ENCODE measurements at regions not wholly inside any gene's neighbourhood (a gene's known extent, or its start where the extent isn't known, plus 50 kb on each side); places are given as distances from the start of the nearest gene placed in this dataset.

- TF ChIP-seq, protein P1, sequence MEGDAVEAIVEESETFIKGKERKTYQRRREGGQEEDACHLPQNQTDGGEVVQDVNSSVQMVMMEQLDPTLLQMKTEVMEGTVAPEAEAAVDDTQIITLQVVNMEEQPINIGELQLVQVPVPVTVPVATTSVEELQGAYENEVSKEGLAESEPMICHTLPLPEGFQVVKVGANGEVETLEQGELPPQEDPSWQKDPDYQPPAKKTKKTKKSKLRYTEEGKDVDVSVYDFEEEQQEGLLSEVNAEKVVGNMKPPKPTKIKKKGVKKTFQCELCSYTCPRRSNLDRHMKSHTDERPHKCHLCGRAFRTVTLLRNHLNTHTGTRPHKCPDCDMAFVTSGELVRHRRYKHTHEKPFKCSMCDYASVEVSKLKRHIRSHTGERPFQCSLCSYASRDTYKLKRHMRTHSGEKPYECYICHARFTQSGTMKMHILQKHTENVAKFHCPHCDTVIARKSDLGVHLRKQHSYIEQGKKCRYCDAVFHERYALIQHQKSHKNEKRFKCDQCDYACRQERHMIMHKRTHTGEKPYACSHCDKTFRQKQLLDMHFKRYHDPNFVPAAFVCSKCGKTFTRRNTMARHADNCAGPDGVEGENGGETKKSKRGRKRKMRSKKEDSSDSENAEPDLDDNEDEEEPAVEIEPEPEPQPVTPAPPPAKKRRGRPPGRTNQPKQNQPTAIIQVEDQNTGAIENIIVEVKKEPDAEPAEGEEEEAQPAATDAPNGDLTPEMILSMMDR (IDR thresholded peaks at IDR 0.05) = no peak
- TF ChIP-seq POLR2A (IDR thresholded peaks at IDR 0.05) = no peak
Observed at GRCh38 chr14:86973177-86973576, 1019.8 kb downstream of the GALC start.

Data from body of pancreas (tissue), 4 donors.